ENCODE measurements at regions not wholly inside any gene's neighbourhood (a gene's known extent, or its start where the extent isn't known, plus 50 kb on each side); places are given as distances from the start of the nearest gene placed in this dataset.

DNA sequence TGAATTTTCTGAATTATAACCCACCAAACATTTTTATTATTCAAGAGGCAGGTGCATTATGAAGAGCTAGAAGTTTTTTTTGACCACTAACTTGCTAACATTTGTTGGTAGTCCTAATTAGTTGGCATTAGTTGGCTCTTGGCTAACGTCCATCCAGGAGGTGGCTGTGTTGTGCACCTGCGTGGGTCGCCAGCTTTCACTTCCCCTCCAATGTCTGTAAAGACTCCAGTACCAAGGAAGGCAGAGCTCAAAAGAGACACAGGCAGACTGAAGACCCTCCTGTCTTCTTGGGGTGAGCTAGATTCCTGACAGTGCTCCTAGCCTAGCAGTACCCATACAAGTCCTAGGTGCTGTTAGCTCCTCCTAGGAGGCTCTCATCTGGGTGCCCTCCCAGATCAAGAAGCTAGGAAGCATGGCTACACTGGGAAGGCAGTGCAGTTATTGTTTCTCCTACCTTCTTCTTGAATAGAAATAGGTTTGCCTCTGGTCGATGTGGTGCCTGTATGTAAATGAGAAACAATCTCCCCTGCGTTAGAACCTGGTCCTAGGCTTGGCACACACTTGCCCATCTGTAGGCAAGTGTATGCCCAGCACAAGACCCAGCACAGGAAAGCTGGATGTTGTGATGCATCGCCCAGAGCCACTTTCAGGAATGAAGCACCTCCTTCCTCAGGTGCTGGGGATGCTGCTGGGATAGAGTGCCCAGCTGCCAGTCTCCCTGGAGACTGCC is 190.9 kb downstream of the ICE1 start:
- Histone ChIP-seq H3K4me1 (ENCODE audit: insufficient read depth) (no peaks in the 10 kb centered on the region), H3K36me3 (ENCODE audit: low read depth) (no peaks in the 10 kb centered on the region), H3K4me3 (no peak overlapping the region), H3K9me2 (ENCODE audit: insufficient read depth) (no peaks in the 10 kb centered on the region), H3K9ac (no peak overlapping the region), H3F3A (ENCODE audit: insufficient read depth) (no peaks in the 10 kb centered on the region), H3K27ac (no peak overlapping the region), H3K4me2 (ENCODE audit: unreplicated experiment) (no peak overlapping the region), H3K79me2 (ENCODE audit: insufficient read depth) (no peaks in the 10 kb centered on the region), H3K27me3 (replicated peaks; ENCODE audit: insufficient read depth) (no peaks in the 10 kb centered on the region), H2AFZ (no peak overlapping the region), H4K20me1 (ENCODE audit: insufficient read depth) (no peaks in the 10 kb centered on the region), H3K9me3 (ENCODE audit: low read depth) (no peaks in the 10 kb centered on the region)
- in situ Hi-C loops (cut with MboI): no loop called here
- DNase-seq: no peak
- TF ChIP-seq EZH2phosphoT487 (IDR thresholded peaks at IDR 0.05; ENCODE audit: insufficient read depth, low read depth) (no peak), EZH2 (IDR thresholded peaks at IDR 0.05; ENCODE audit: insufficient read depth, poor library complexity, severe bottlenecking) (no peak)
- 22 to 25% methylated on average over 6 of the region's 6 CpGs for WGBS, 2 experiments (ENCODE audit: low coverage in 1 of 2, low lambda C conversion rate in 2 of 2, missing lambda C conversion rate in 2 of 2)

DNA sequence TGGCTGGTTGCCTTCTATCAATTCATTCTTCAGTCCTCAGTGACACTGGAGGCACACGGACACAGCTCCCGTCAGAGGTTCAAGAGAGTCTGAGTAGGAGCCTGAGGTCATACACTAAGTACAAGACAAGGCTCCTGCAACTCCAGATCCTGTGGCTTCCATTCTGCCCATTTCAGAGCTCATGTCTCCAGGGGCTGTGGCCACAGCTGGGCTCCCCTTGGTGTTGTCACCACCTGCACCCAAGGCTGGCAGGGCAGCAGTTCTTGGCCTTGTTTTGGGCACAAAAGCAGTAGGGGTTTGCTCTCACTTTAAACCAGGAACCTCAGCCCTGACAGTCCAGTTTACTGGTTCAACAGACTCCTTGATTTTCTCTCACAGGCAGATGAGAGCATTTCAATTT is 189.6 kb downstream of the ICE1 start:
- H3K9me2 ChIP-seq (ENCODE audit: insufficient read depth): no peaks in the 10 kb centered on the region
- no peaks in the 10 kb centered on the region for H3K27me3 ChIP-seq (replicated peaks; ENCODE audit: insufficient read depth)
- H3K9ac ChIP-seq: no peak overlapping the region
- no peak overlapping the region for H2AFZ ChIP-seq
- no peaks in the 10 kb centered on the region for H3K79me2 ChIP-seq (ENCODE audit: insufficient read depth)
- no peaks in the 10 kb centered on the region for H3K36me3 ChIP-seq (ENCODE audit: low read depth)
- TF ChIP-seq EZH2 (IDR thresholded peaks at IDR 0.05; ENCODE audit: insufficient read depth, poor library complexity, severe bottlenecking) (no peak), EZH2phosphoT487 (IDR thresholded peaks at IDR 0.05; ENCODE audit: insufficient read depth, low read depth) (no peak)
- H4K20me1 ChIP-seq (ENCODE audit: insufficient read depth): no peaks in the 10 kb centered on the region
- in situ Hi-C loops (cut with MboI): no loop called here
- no peak overlapping the region for H3K27ac ChIP-seq
- H3K4me2 ChIP-seq (ENCODE audit: unreplicated experiment): no peak overlapping the region
- H3K9me3 ChIP-seq (ENCODE audit: low read depth): no peaks in the 10 kb centered on the region
- no peaks in the 10 kb centered on the region for H3F3A ChIP-seq (ENCODE audit: insufficient read depth)
- H3K4me1 ChIP-seq (ENCODE audit: insufficient read depth): no peaks in the 10 kb centered on the region
- 44 to 54% methylated on average over 2 of the region's 2 CpGs for WGBS, 2 experiments (ENCODE audit: low coverage in 1 of 2, low lambda C conversion rate in 2 of 2, missing lambda C conversion rate in 2 of 2)
- DNase-seq: no peak
- H3K4me3 ChIP-seq: no peak overlapping the region

DNA sequence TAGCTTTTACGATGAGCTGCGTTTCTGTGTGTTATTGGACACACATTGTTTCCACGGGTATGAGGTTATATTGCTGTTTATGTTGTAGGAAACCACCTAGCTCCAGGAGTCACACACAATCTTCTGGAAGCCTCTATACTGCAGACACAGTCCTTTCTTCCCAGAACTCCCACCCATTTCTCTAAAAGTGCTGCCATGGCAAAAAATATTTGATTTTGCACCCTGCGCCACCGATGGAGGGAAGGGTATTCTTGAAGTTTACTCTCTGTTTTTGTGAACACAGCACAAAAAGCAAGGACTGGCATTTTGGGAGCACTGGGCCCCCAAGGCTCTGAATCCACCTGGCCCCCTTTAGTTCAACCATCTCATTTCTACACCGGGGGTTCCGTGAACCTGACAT is 187.5 kb downstream of the ICE1 start:
- Histone ChIP-seq H3K4me1 (ENCODE audit: insufficient read depth) (no peaks in the 10 kb centered on the region), H4K20me1 (ENCODE audit: insufficient read depth) (no peaks in the 10 kb centered on the region), H3K27ac (no peak overlapping the region), H3F3A (ENCODE audit: insufficient read depth) (no peaks in the 10 kb centered on the region), H3K9me2 (ENCODE audit: insufficient read depth) (no peaks in the 10 kb centered on the region), H3K4me3 (no peak overlapping the region), H3K36me3 (ENCODE audit: low read depth) (no peaks in the 10 kb centered on the region), H3K27me3 (replicated peaks; ENCODE audit: insufficient read depth) (no peaks in the 10 kb centered on the region), H2AFZ (no peak overlapping the region), H3K9ac (no peak overlapping the region), H3K9me3 (ENCODE audit: low read depth) (no peaks in the 10 kb centered on the region), H3K4me2 (ENCODE audit: unreplicated experiment) (no peak overlapping the region), H3K79me2 (ENCODE audit: insufficient read depth) (no peaks in the 10 kb centered on the region)
- in situ Hi-C loops (cut with MboI): no loop called here
- 42 to 53% methylated on average over 7 of the region's 7 CpGs for WGBS, 2 experiments (ENCODE audit: low coverage in 1 of 2, low lambda C conversion rate in 2 of 2, missing lambda C conversion rate in 2 of 2)
- TF ChIP-seq EZH2phosphoT487 (IDR thresholded peaks at IDR 0.05; ENCODE audit: insufficient read depth, low read depth) (no peak), EZH2 (IDR thresholded peaks at IDR 0.05; ENCODE audit: insufficient read depth, poor library complexity, severe bottlenecking) (no peak)
- no peak for DNase-seq

DNA sequence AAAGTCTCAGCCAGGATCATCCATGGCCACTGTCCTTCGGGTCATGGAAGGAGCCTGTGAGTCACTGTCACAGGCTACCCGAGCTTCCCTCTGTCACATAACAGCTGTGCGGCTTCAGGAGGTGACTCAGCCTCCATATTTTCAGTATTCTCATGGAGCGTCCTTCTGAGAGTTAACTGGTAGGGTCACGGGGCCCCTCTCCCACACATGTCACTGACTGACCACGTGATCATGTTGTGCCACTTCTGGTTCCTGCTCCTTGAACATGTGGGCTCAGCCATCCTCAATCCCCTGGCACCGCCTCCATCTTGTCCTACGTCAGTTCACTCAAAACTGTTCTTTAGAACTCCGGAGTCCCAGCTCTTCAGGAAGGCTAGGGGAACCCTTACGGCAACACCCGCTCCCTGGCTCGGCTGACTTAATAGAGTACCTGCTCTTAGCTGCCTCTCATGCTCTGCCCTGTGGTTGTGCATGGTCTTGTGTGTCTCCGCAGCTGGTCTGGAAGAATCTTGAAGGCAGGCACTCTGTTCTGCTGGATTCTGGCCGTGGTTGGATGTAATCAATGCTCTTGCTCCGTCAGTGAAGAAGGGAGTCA is 182.8 kb downstream of the ICE1 start:
- H3K4me3 ChIP-seq: no peak overlapping the region
- H3K27me3 ChIP-seq (replicated peaks; ENCODE audit: insufficient read depth): no peaks in the 10 kb centered on the region
- H3F3A ChIP-seq (ENCODE audit: insufficient read depth): no peaks in the 10 kb centered on the region
- TF ChIP-seq EZH2phosphoT487 (IDR thresholded peaks at IDR 0.05; ENCODE audit: insufficient read depth, low read depth) (no peak), EZH2 (IDR thresholded peaks at IDR 0.05; ENCODE audit: insufficient read depth, poor library complexity, severe bottlenecking) (no peak)
- DNase-seq: no peak
- no peaks in the 10 kb centered on the region for H3K36me3 ChIP-seq (ENCODE audit: low read depth)
- H3K9me3 ChIP-seq (ENCODE audit: low read depth): no peaks in the 10 kb centered on the region
- in situ Hi-C loops (cut with MboI): no loop called here
- H2AFZ ChIP-seq: no peak overlapping the region
- no peaks in the 10 kb centered on the region for H3K79me2 ChIP-seq (ENCODE audit: insufficient read depth)
- H3K27ac ChIP-seq: no peak overlapping the region
- no peaks in the 10 kb centered on the region for H3K4me1 ChIP-seq (ENCODE audit: insufficient read depth)
- no peaks in the 10 kb centered on the region for H4K20me1 ChIP-seq (ENCODE audit: insufficient read depth)
- no peak overlapping the region for H3K4me2 ChIP-seq (ENCODE audit: unreplicated experiment)
- H3K9ac ChIP-seq: no peak overlapping the region
- WGBS, 2 experiments (ENCODE audit: low coverage in 1 of 2, low lambda C conversion rate in 2 of 2, missing lambda C conversion rate in 2 of 2): 16 to 20% methylated on average over 15 of the region's 15 CpGs
- no peaks in the 10 kb centered on the region for H3K9me2 ChIP-seq (ENCODE audit: insufficient read depth)

Measured in GM23248 (cell line).